PFSK-1 (cell line): ENCODE measurements at regions not wholly inside any gene's neighbourhood (a gene's known extent, or its start where the extent isn't known, plus 50 kb on each side); places are given as distances from the start of the nearest gene placed in this dataset.

Experiments
- POLR2AphosphoS5 ChIP-seq: IDR thresholded peaks from 2 replicates; pipeline ENCODE4 v1.6.1; 2012; ENCODE audit warnings: low read depth, mild to moderate bottlenecking, control low read depth, low read length, moderate library complexity
- REST ChIP-seq, 2 experiments: IDR thresholded peaks; 2 replicates each; pipeline versions ENCODE4 v1.6.1 to v1.8.0; 2011 to 2012; ENCODE audit warnings: low read depth in 2 of 2, low read length in 2 of 2, control low read depth in 1 of 2, inconsistent platforms in 1 of 2, mild to moderate bottlenecking in 1 of 2, moderate library complexity in 1 of 2; ENCODE audit not compliant: insufficient read depth in 1 of 2
- SIN3A ChIP-seq: IDR thresholded peaks from 2 replicates; pipeline ENCODE4 v1.6.1; 2012; ENCODE audit warnings: mild to moderate bottlenecking, low read length, moderate library complexity, borderline replicate concordance; ENCODE audit not compliant: insufficient read depth
- TAF1 ChIP-seq: IDR thresholded peaks from 2 replicates; pipeline ENCODE4 v1.6.1; 2012; ENCODE audit warnings: low read length, control low read depth, borderline replicate concordance; ENCODE audit not compliant: insufficient read depth

- TF ChIP-seq POLR2AphosphoS5, result no peak
- TF ChIP-seq REST (IDR thresholded peaks at IDR 0.05; ENCODE audit: insufficient read depth in 1 of 2, low read depth in 2 of 2, low read length in 2 of 2), result no peak
- TF ChIP-seq TAF1, result no peak
- TF ChIP-seq SIN3A, result no peak
These were observed 664.4 kb downstream of the NYAP2 start for GRCh38 chr2:226063704-226064440.
